ENCODE measurements at regions not wholly inside any gene's neighbourhood (a gene's known extent, or its start where the extent isn't known, plus 50 kb on each side); places are given as distances from the start of the nearest gene placed in this dataset.

GRCh38 chr11:129324533-129325175 is 51.0 kb upstream of the BARX2 start:
- TF ChIP-seq RAD21 (conservative IDR thresholded peaks at IDR 0.05), result no peak
- TF ChIP-seq CTCF (IDR thresholded peaks at IDR 0.05; ENCODE audit: poor library complexity, severe bottlenecking), result no peak
- TF ChIP-seq EZH2 (IDR thresholded peaks at IDR 0.05; ENCODE audit: borderline replicate concordance, insufficient read depth, low read length, poor library complexity, severe bottlenecking), result no peak
- no peak for TF ChIP-seq TAF1 (IDR thresholded peaks at IDR 0.05; ENCODE audit: low read depth)
- no peak for TF ChIP-seq EP300 (conservative IDR thresholded peaks at IDR 0.05; ENCODE audit: poor library complexity, severe bottlenecking)

Measured in neural cell (in vitro differentiated cells).